MM.1S (cell line): ENCODE measurements at regions not wholly inside any gene's neighbourhood (a gene's known extent, or its start where the extent isn't known, plus 50 kb on each side); places are given as distances from the start of the nearest gene placed in this dataset.

Source experiments
- DNase-seq: peaks from one replicate; pipeline ENCODE4 v3.0.0-alpha.2; 2015
- H2AFZ ChIP-seq: fragments of 300-600 bp; sonication (generic); 2 replicates; pipeline ENCODE4 v1.6.0; 2016; ENCODE audit warnings: antibody characterized with exemption, low read length
- H3F3A ChIP-seq: fragments of 300-600 bp; sonication (generic); 2 replicates; pipeline ENCODE4 v1.6.1; 2016; ENCODE audit warnings: mild to moderate bottlenecking, antibody characterized with exemption, low read length, moderate library complexity, mixed read lengths; ENCODE audit not compliant: insufficient read depth
- H3K27ac ChIP-seq: fragments of 300-600 bp; sonication (generic); 2 replicates; pipeline ENCODE4 v1.5.1; 2016; ENCODE audit warnings: mild to moderate bottlenecking, low read length
- H3K27me3 ChIP-seq: fragments of 300-600 bp; sonication (generic); replicated peaks from 2 replicates; pipeline ENCODE4 v1.6.0; 2016; ENCODE audit warnings: low read length; ENCODE audit not compliant: insufficient read depth
- H3K36me3 ChIP-seq: fragments of 300-600 bp; sonication (generic); replicated peaks from 2 replicates; pipeline ENCODE4 v1.6.1; 2016; ENCODE audit warnings: mild to moderate bottlenecking, low read length, mixed read lengths; ENCODE audit not compliant: insufficient read depth
- H3K4me1 ChIP-seq: fragments of 300-600 bp; sonication (generic); 2 replicates; pipeline ENCODE4 v1.6.1; 2016; ENCODE audit warnings: low read length, mixed read lengths
- H3K4me2 ChIP-seq: fragments of 300-600 bp; sonication (generic); 2 replicates; pipeline ENCODE4 v1.6.0; 2016; ENCODE audit warnings: low read depth, low read length
- H3K4me3 ChIP-seq: fragments of 300-600 bp; sonication (generic); 2 replicates; pipeline ENCODE4 v1.5.1; 2016; ENCODE audit warnings: low read length, mixed read lengths
- H3K79me2 ChIP-seq: fragments of 300-600 bp; sonication (generic); 2 replicates; pipeline ENCODE4 v1.6.1; 2016; ENCODE audit warnings: mixed run types, low read length, mixed read lengths
- H3K9ac ChIP-seq: fragments of 300-600 bp; sonication (generic); 2 replicates; pipeline ENCODE4 v1.6.1; 2016; ENCODE audit warnings: low read length, mixed read lengths
- H3K9me2 ChIP-seq: fragments of 300-600 bp; sonication (generic); replicated peaks from 2 replicates; pipeline ENCODE4 v1.6.1; 2016; ENCODE audit warnings: mild to moderate bottlenecking, low read length, mixed read lengths; ENCODE audit not compliant: insufficient read depth
- H3K9me3 ChIP-seq: fragments of 300-600 bp; sonication (generic); replicated peaks from 2 replicates; pipeline ENCODE4 v1.6.1; 2016; ENCODE audit warnings: mild to moderate bottlenecking, low read length, mixed read lengths; ENCODE audit not compliant: insufficient read depth
- H4K20me1 ChIP-seq: fragments of 300-600 bp; sonication (generic); 2 replicates; pipeline ENCODE4 v1.6.1; 2016; ENCODE audit warnings: mild to moderate bottlenecking, low read length, moderate library complexity, mixed read lengths; ENCODE audit not compliant: insufficient read depth
- EZH2 ChIP-seq: fragments of 300-600 bp; sonication (generic); optimal IDR thresholded peaks from 2 replicates; pipeline ENCODE3; 2017; ENCODE audit warnings: low read depth, mild to moderate bottlenecking, antibody characterized with exemption, low read length, mixed read lengths
- EZH2phosphoT487 ChIP-seq: fragments of 300-600 bp; sonication (generic); IDR thresholded peaks from 2 replicates; pipeline ENCODE4 v1.6.1; 2018; ENCODE audit warnings: antibody characterized with exemption, low read length
- TF ChIP-seq, protein P1 (sequence below): fragments of 300-600 bp; sonication (generic); IDR thresholded peaks from 2 replicates; pipeline ENCODE4 v1.5.1; 2016; ENCODE audit warnings: antibody characterized with exemption, low read length, mixed read lengths

DNA sequence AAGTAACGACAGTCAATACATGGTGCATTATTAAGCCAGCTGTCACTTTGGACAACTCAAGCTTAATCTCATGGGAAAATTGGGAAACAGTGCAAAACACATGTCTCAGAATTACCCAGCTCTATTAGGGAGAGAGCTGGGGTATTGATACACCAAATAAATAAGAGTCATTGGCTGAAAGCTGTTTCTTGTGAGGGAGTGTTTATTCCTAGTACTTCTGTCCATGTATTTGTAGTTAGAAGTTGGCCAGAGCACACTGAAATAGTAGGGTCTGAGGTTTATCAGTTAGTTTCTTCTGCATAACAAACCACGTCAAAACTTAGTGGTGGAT, 192.0 kb upstream of the RALGAPA2 start:
- Histone ChIP-seq H3K4me2 (no peak overlapping the region), H3K79me2 (no peaks in the 10 kb centered on the region), H4K20me1 (no peaks in the 10 kb centered on the region), H3K27ac (no peak overlapping the region), H3K9ac (no peak overlapping the region), H3K4me1 (no peaks in the 10 kb centered on the region), H3F3A (no peaks in the 10 kb centered on the region), H2AFZ (no peak overlapping the region), H3K27me3 (no peaks in the 10 kb centered on the region), H3K9me2 (no peaks in the 10 kb centered on the region), H3K36me3 (no peaks in the 10 kb centered on the region), H3K4me3 (no peak overlapping the region), H3K9me3 (no peaks in the 10 kb centered on the region)
- no peak for DNase-seq
- TF ChIP-seq EZH2: no peak
- no peak for TF ChIP-seq EZH2phosphoT487
- TF ChIP-seq, protein P1, sequence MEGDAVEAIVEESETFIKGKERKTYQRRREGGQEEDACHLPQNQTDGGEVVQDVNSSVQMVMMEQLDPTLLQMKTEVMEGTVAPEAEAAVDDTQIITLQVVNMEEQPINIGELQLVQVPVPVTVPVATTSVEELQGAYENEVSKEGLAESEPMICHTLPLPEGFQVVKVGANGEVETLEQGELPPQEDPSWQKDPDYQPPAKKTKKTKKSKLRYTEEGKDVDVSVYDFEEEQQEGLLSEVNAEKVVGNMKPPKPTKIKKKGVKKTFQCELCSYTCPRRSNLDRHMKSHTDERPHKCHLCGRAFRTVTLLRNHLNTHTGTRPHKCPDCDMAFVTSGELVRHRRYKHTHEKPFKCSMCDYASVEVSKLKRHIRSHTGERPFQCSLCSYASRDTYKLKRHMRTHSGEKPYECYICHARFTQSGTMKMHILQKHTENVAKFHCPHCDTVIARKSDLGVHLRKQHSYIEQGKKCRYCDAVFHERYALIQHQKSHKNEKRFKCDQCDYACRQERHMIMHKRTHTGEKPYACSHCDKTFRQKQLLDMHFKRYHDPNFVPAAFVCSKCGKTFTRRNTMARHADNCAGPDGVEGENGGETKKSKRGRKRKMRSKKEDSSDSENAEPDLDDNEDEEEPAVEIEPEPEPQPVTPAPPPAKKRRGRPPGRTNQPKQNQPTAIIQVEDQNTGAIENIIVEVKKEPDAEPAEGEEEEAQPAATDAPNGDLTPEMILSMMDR: no peak

- H3K27me3 ChIP-seq: no peaks in the 10 kb centered on the region
- no peak for DNase-seq
- no peaks in the 10 kb centered on the region for H4K20me1 ChIP-seq
- no peak overlapping the region for H3K9ac ChIP-seq
- no peak overlapping the region for H3K4me3 ChIP-seq
- H3K36me3 ChIP-seq: no peaks in the 10 kb centered on the region
- H3K4me1 ChIP-seq: no peaks in the 10 kb centered on the region
- H3F3A ChIP-seq: no peaks in the 10 kb centered on the region
- H3K27ac ChIP-seq: no peak overlapping the region
- no peaks in the 10 kb centered on the region for H3K9me3 ChIP-seq
- no peak overlapping the region for H3K4me2 ChIP-seq
- H3K79me2 ChIP-seq: no peaks in the 10 kb centered on the region
- no peaks in the 10 kb centered on the region for H3K9me2 ChIP-seq
- no peak overlapping the region for H2AFZ ChIP-seq
- TF ChIP-seq EZH2 (no peak), EZH2phosphoT487 (no peak)
- TF ChIP-seq, protein P1: no peak
These were observed 191.5 kb upstream of the RALGAPA2 start for GRCh38 chr20:20903773-20904500.

DNA sequence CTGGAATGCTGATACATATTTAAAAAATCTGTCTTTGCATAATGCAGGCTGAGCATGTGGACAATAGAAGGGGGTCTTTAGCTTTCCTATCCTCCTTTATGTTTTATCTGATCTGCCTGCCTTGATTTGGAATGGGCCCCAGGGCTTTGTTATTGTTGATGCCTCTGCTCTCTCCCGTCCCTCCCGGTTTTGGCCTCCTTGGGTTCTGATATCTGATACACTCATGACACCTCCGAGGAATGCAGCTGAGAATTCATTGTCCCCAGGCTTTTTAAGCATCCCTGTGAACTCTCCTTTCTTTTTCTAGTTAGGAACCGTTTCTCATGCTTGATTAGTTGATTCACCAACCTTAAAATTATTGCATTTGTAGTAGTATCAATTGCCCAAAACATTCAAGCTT, 185.5 kb upstream of the RALGAPA2 start:
- Histone ChIP-seq H3K27ac (no peak overlapping the region), H3F3A (no peaks in the 10 kb centered on the region), H3K79me2 (no peaks in the 10 kb centered on the region), H3K9me2 (no peaks in the 10 kb centered on the region), H3K9me3 (no peaks in the 10 kb centered on the region), H4K20me1 (no peaks in the 10 kb centered on the region), H3K4me2 (no peak overlapping the region), H3K9ac (no peak overlapping the region), H3K27me3 (no peaks in the 10 kb centered on the region), H3K36me3 (no peaks in the 10 kb centered on the region), H3K4me3 (no peak overlapping the region), H2AFZ (no peak overlapping the region), H3K4me1 (no peaks in the 10 kb centered on the region)
- no peak for DNase-seq
- TF ChIP-seq, protein P1: no peak
- TF ChIP-seq EZH2phosphoT487: no peak
- no peak for TF ChIP-seq EZH2
